CD4-positive, alpha-beta T cell treated with Interleukin-6 for 4 hours (primary cell): ENCODE measurements at regions not wholly inside any gene's neighbourhood (a gene's known extent, or its start where the extent isn't known, plus 50 kb on each side); places are given as distances from the start of the nearest gene placed in this dataset.
"Not testable (repeated sequence)": the region's sequence is repeated elsewhere in the genome, so short reads cannot be mapped to it uniquely, and the experiment has no call there.

Experiments used
- DNase-seq: peaks from one replicate; pipeline ENCODE4 v3.0.0-alpha.2; 2020; ENCODE audit warnings: mixed read lengths

DNA sequence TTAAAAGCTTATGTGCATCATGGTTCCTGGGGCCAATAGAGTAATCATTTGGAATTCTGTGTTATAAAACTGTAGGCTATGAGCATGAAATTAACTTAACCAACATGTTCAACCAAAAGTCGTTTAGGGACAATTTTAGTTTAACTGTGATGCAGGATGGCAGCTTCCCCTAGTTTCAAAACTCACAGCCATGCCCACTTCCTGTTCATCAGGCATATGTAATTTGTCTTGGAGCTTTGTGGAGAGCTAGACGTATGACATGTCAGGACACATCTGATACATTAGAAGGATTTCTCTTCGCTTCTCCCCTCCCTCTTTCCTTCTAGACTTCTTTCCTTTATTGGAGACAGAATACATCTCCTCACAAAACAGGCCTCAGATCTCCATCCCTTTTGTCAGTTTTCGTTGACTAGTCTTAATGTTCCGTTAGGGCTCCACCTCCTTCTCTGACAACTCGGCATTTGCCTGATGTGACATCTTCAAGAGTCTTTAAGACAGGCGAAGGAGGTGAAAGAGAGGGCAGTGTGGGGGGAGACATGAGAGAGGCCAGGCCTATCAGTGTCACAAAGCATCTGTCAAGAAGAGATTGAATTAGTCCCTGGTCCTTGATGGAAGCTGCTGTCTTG lies 176.0 kb downstream of the MSX2 start:
- no peak for DNase-seq

GRCh38 chr5:174897281-174897950 lies 173.0 kb downstream of the MSX2 start:
- DNase-seq: no peak

- DNase-seq: no peak
Observed at GRCh38 chr5:174895360-174895759, 171.0 kb downstream of the MSX2 start.

GRCh38 chr5:174892742-174893141 lies 168.4 kb downstream of the MSX2 start:
- DNase-seq: no peak

- DNase-seq: not testable (repeated sequence)
Observed at GRCh38 chr5:174880412-174881200, 156.2 kb downstream of the MSX2 start.

DNA sequence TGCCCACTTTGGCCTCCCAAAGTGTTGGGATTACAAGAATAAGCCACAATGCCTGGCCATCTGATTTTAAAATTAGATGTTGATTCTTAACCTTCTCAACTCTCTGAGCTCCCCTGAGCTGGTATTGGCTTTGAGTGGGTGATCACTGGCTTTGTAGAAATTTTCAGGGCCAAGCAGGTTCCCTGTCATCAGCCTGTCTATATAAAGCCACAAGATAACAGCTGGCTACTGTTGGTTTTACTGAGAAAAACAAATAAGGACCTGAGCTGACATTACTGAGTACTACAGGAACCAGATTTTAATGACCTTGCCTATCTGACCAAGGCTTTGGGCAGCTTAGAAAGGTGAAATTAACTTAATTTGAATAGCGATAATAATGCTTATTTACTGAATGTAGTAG lies 153.6 kb downstream of the MSX2 start:
- no peak for DNase-seq

DNA sequence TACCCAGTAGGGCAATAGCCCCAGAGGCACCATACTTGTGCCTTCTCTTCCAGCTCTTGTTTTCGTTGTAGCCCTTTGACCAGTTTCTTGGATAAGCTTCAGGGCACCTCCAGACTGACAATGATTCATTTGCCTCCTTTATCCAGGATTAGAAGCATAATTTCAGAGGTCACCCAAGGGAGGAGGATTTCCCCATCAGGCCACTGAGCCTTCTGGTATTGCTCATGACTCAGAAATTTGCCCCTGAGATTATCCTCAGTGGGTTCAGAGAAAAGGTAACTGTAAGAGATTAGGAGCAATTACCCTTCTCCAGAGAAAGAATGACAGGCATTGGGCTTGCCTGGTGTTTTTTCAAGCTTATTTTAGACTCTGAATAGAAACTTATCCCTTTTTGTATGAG lies 147.9 kb downstream of the MSX2 start:
- no peak for DNase-seq

DNA sequence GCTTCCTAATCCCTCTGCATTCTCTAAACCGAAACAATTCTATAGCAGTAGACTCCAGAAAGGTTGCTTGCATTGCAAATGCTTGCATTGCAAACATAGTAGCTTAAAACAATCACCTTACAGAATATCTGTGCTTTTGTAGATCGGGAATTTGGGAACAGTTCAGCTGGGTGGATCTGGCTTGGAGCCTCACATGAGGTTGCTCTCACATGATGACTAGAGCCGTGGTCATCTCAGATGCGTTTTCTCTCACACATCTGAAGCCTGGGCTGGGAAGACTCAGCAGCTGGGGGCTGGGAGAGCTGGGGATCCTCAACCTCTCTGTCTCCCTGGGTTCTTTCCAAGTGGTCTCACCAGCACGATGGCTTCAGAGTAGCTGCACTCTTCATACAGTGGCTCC lies 127.8 kb downstream of the MSX2 start:
- no peak for DNase-seq

DNA sequence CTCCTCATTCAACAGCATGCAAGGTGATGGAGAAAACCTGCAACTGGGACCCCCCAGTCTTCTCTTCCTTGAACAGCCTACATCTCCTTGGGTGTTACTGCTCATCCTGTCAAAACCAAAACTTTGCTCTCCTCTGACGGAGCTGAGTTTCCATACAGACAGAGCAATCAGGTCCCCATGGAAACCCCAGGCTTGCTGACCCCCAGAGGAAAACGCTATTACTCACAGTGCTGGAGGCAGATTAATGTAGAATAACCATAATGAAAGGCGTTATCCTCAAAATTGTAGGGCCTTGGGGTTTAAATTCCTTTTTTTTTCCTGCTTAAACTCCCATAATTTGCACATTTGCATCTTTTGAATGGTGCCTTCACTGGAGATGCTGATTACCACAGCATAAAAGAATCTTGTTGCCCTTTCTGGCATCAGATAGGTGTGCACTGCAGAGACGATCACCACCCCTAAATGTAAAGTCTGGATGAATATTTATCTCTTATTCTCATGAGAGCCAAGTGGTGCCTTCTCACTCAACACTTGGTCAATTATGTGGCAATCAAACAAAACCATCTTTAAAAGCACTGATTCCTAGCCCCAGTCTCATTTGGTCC lies 126.3 kb downstream of the MSX2 start:
- no peak for DNase-seq

DNA sequence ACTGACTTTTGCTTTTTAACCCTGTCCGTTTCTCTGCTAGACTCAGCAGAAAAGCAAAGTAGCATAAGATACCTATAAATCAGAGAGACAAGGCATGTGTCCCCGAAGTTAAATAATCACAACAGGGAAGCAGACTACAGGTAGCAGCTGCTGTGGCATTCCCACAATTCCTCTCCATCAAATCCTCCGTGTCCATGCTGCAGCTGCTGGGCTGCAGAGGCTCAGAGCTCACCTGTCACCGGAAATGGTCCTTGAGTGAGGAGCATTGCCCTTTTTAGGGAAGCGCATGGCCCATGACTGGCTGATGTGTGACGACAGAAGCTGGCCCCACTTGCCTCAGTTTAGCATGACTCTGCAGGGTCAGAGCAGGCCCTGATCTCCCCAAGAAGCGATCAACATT lies 125.0 kb downstream of the MSX2 start:
- no peak for DNase-seq

- no peak for DNase-seq
Observed at GRCh38 chr5:174844971-174845370, 120.6 kb downstream of the MSX2 start.

- DNase-seq: no peak
Observed at GRCh38 chr5:174843263-174844250, 119.2 kb downstream of the MSX2 start.

GRCh38 chr5:174840435-174840834 lies 116.1 kb downstream of the MSX2 start:
- no peak for DNase-seq

GRCh38 chr5:174839196-174839595 lies 114.8 kb downstream of the MSX2 start:
- no peak for DNase-seq

- no peak for DNase-seq
Observed at GRCh38 chr5:174837919-174838902, 113.8 kb downstream of the MSX2 start.

GRCh38 chr5:174834081-174834480 lies 109.7 kb downstream of the MSX2 start:
- no peak for DNase-seq

GRCh38 chr5:174832811-174833210 lies 108.4 kb downstream of the MSX2 start:
- DNase-seq: no peak

DNA sequence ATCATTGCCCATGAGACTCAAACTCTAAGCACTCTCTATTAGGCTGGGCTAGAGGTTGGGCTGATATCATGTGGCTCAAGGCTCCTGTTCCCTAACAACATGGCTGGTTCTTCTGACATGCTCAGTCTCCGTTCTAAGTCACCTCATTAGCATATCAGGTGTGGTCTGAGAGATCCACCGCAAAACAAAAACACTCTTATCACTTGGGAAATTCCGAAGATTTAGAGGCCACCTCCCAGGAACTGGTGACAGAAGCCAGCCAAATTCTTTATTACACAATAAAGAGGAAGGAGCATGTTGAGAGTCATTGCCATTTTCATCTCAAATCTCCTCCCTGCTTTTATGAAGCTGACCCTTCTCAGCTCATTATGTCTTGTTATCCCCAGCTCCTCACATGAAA lies 107.6 kb downstream of the MSX2 start:
- DNase-seq: no peak

- no peak for DNase-seq
Observed at GRCh38 chr5:174831031-174831660, 106.8 kb downstream of the MSX2 start.

GRCh38 chr5:174829511-174829864 lies 105.1 kb downstream of the MSX2 start:
- DNase-seq: no peak
